Spleen (tissue), 11 donors: ENCODE measurements at regions not wholly inside any gene's neighbourhood (a gene's known extent, or its start where the extent isn't known, plus 50 kb on each side); places are given as distances from the start of the nearest gene placed in this dataset.
A peak's percentile ranks its signal among the peaks of the same experiment; 100 is the strongest.

Source experiments
- DNase-seq: peaks from one replicate; pipeline ENCODE4 v3.0.0-alpha.2; 2020
- H3K27ac ChIP-seq, 8 donors: fragments of 200-600 bp; sonication (generic) in 7 of 8; 1 replicate in 4 of 8; 2 replicates in 4 of 8; pipeline versions ENCODE4 v1.5.0 to v1.8.0; 2016 to 2021; ENCODE audit warnings: inconsistent platforms in 4 of 8, mild to moderate bottlenecking in 4 of 8, moderate library complexity in 1 of 8
- H3K27me3 ChIP-seq, 7 donors: fragments of 200-600 bp; sonication (generic) in 6 of 7; replicated peaks in 1 of 7; 1 replicate in 4 of 7; 2 replicates in 3 of 7; pipeline versions ENCODE4 v1.5.0 to v1.8.0; 2016 to 2021; ENCODE audit warnings: inconsistent platforms in 3 of 7, mild to moderate bottlenecking in 1 of 7
- H3K36me3 ChIP-seq, 6 donors: fragments of 200-600 bp; sonication (generic) in 5 of 6; 1 replicate in 4 of 6; 2 replicates in 2 of 6; pipeline versions ENCODE4 v1.5.0 to v1.8.0; 2016 to 2021; ENCODE audit warnings: inconsistent platforms in 2 of 6
- H3K4me1 ChIP-seq, 6 donors: fragments of 200-600 bp; sonication (generic) in 5 of 6; 1 replicate in 3 of 6; 2 replicates in 3 of 6; pipeline versions ENCODE4 v1.5.0 to v1.8.0; 2016 to 2021; ENCODE audit warnings: inconsistent platforms in 3 of 6
- H3K4me3 ChIP-seq, 8 donors: fragments of 200-600 bp; sonication (generic) in 7 of 8; 1 replicate in 4 of 8; 2 replicates in 4 of 8; pipeline versions ENCODE4 v1.5.0 to v1.8.0; 2016 to 2021; ENCODE audit warnings: inconsistent platforms in 4 of 8, mild to moderate bottlenecking in 4 of 8, moderate library complexity in 2 of 8
- H3K9me3 ChIP-seq, 8 donors: fragments of 200-600 bp; sonication (generic) in 7 of 8; 1 replicate in 4 of 8; 2 replicates in 4 of 8; pipeline versions ENCODE4 v1.5.0 to v1.8.0; 2016 to 2021; ENCODE audit warnings: inconsistent platforms in 4 of 8
- CTCF ChIP-seq, 11 experiments: fragments of 200-600 bp in 7 of 11; fragments of 450-650 bp in 4 of 11; sonication (generic) in 4 of 11; IDR thresholded peaks in 8 of 11; conservative IDR thresholded peaks in 3 of 11; 1 replicate in 7 of 11; 2 replicates in 4 of 11; pipeline versions ENCODE4 v1.4.0 to v1.8.0; 2016 to 2021; ENCODE audit warnings: antibody characterized with exemption in 11 of 11, inconsistent platforms in 4 of 11, mild to moderate bottlenecking in 1 of 11
- POLR2A ChIP-seq, 3 donors: fragments of 450-650 bp; IDR thresholded peaks; one replicate each; pipeline ENCODE4 v1.5.1; 2017; ENCODE audit warnings: antibody characterized with exemption in 3 of 3, mild to moderate bottlenecking in 1 of 3
- POLR2AphosphoS5 ChIP-seq, 3 donors: sonication (generic); formaldehyde crosslinking; IDR thresholded peaks; one replicate each; pipeline ENCODE4 v1.5.1; 2017; ENCODE audit warnings: antibody characterized with exemption in 3 of 3
- WGBS, 5 donors: extraction: QIAGEN DNeasy Blood & Tissue Kit in 3 of 5; methylation state at CpG; one replicate each; pipeline versions ENCODE4 v1.1.5 to v1.1.7; 2013 to 2018; 5-methylcytosine and 5-hydroxymethylcytosine counted together
- intact Hi-C: fragments of 100-400 bp; cut with DNase I; formaldehyde crosslinking; loops from one replicate; pipeline ENCODE4 v1.15.0; 2023; ENCODE audit warnings: low total_unique reads
- donor health status: healthy with polysubstance abuse.
- donor health status: DM: no; HTN: no; CAD: no; lungs with moderate emphysema.
- donor health status: DM: no; HTN: no; CAD: no.
- donor health status: Bipolar disorder and iron deficiency.
- donor health status: healthy.
- donor health status: DM: no; HTN: no; CAD: no.
- donor health status: DM: yes; HTN: yes; CAD: no.

DNA sequence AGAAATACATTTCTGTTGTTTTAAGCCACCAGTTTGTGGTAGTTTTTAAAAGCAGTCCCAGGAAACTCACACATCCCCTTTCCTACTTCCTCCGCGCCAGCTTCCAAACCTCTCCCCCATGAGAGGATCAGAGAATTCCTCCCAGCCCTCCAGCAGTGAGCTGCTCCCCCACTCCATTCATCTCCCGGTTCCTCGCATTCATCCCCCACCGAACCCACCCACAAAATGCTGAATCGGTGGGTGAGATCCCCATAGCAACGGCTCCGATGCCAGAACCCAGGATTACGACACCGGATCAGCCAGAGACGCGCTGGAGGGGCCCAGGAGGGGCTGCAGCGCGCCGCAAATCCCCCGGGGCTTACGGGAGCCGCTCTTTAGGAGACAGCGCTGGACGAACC, 251.4 kb upstream of the RPL38 start:
- intact Hi-C loops: no loop called here
- Histone ChIP-seq H3K4me1 (peaks cover 6 to 22% (median 13%) of the 10 kb centered on the region in 6 donors), H3K27me3 (peaks cover 0 to 46% (median 10%) of the 10 kb centered on the region in 7 donors), H3K27ac (no peak overlapping the region), H3K36me3 (no peaks in the 10 kb centered on the region), H3K9me3 (no peaks in the 10 kb centered on the region), H3K4me3 (peak overlapping the region in 7 of 8 donors; percentile 2 to 63 (median 31))
- DNase-seq: no peak
- no peak for TF ChIP-seq POLR2AphosphoS5 (IDR thresholded peaks at IDR 0.05)
- no peak for TF ChIP-seq POLR2A (IDR thresholded peaks at IDR 0.05)
- WGBS, 5 donors: 8 to 14% (median 9%) methylated on average over 18 to 20 of the region's 20 CpGs

GRCh38 chr17:73952480-73953205, 250.8 kb upstream of the RPL38 start:
- peaks cover 0 to 51% (median 10%) of the 10 kb centered on the region in 7 donors for H3K27me3 ChIP-seq
- H3K4me1 ChIP-seq: peaks cover 6 to 22% (median 13%) of the 10 kb centered on the region in 6 donors
- H3K9me3 ChIP-seq: no peaks in the 10 kb centered on the region
- H3K36me3 ChIP-seq: no peaks in the 10 kb centered on the region
- intact Hi-C loops: no loop called here
- peak; percentile 84 for DNase-seq
- no peak overlapping the region for H3K27ac ChIP-seq
- 2 to 9% (median 3%) methylated on average over 28 to 67 of the region's 67 CpGs for WGBS, 5 donors
- H3K4me3 ChIP-seq: peak overlapping the region in 7 of 8 donors; percentile 2 to 63 (median 31)
- no peak for TF ChIP-seq POLR2A (IDR thresholded peaks at IDR 0.05)
- TF ChIP-seq CTCF (IDR thresholded peaks at IDR 0.05 in 8 of 11, conservative IDR thresholded peaks at IDR 0.05 in 3 of 11): peak in 7 of 11 experiments; percentile 33 to 70 (median 50)
- TF ChIP-seq POLR2AphosphoS5 (IDR thresholded peaks at IDR 0.05): peak in 2 of 3 donors; percentile 28 to 60

DNA sequence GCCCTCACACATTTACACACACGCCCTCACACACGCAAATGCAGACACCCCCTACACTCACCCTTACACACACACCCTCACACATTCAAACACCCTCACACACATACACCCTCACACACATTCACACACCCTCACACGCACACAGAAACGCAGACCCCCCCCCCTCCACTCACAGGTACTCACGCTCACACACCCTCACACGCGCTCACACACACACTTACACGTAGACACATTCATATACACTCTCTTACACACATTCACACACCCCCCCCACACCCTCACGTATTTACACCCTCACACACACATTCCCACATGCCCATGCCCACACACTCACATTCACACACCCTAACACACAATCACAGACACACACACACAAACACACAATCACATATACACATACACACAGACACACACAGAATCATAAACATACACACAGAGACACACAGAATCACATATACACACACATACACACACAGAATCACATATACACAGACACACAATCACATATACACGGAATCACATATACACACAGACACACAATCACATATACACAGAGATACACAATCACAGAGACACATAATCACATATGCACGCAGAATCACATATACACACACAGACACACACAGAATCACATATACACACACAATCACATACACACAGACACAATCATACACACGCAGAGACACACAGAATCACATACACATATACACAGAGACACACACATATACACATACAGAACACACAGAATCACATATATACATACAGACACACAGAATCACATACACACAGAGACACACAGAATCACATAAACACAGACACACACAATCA, 250.1 kb upstream of the RPL38 start:
- H3K27ac ChIP-seq: no peak overlapping the region
- WGBS, 5 donors: 63 to 72% (median 72%) methylated on average over 12 of the region's 12 CpGs
- TF ChIP-seq POLR2A (IDR thresholded peaks at IDR 0.05) (no peak), POLR2AphosphoS5 (IDR thresholded peaks at IDR 0.05) (no peak), CTCF (IDR thresholded peaks at IDR 0.05 in 8 of 11, conservative IDR thresholded peaks at IDR 0.05 in 3 of 11) (no peak)
- no peaks in the 10 kb centered on the region for H3K36me3 ChIP-seq
- H3K4me3 ChIP-seq: peak overlapping the region in 1 of 8 donors; percentile 63
- peaks cover 6 to 22% (median 13%) of the 10 kb centered on the region in 6 donors for H3K4me1 ChIP-seq
- no peak for DNase-seq
- intact Hi-C loops: no loop called here
- peaks cover 0 to 51% (median 10%) of the 10 kb centered on the region in 7 donors for H3K27me3 ChIP-seq
- no peaks in the 10 kb centered on the region for H3K9me3 ChIP-seq

- no peaks in the 10 kb centered on the region for H3K36me3 ChIP-seq
- H3K27ac ChIP-seq: no peak overlapping the region
- TF ChIP-seq POLR2A (IDR thresholded peaks at IDR 0.05) (no peak), POLR2AphosphoS5 (IDR thresholded peaks at IDR 0.05) (no peak), CTCF (IDR thresholded peaks at IDR 0.05 in 8 of 11, conservative IDR thresholded peaks at IDR 0.05 in 3 of 11) (no peak)
- H3K4me3 ChIP-seq: no peak overlapping the region
- intact Hi-C loops: loop anchor here (5.0 kb wide), 1 partner anchor 528 kb away; no protein-coding TSS in a partner anchor
- 75 to 83% (median 77%) methylated on average over 5 of the region's 5 CpGs for WGBS, 5 donors
- H3K9me3 ChIP-seq: no peaks in the 10 kb centered on the region
- H3K4me1 ChIP-seq: peaks cover 6 to 22% (median 13%) of the 10 kb centered on the region in 6 donors
- H3K27me3 ChIP-seq: peaks cover 0 to 38% (median 10%) of the 10 kb centered on the region in 7 donors
- DNase-seq: no peak
Measured at GRCh38 chr17:73954951-73955350, 248.5 kb upstream of the RPL38 start.
